SK-N-SH (cell line): ENCODE measurements at regions not wholly inside any gene's neighbourhood (a gene's known extent, or its start where the extent isn't known, plus 50 kb on each side); places are given as distances from the start of the nearest gene placed in this dataset.

Source experiments
- CTCF ChIA-PET: fragments of 300-600, 350-600 bp; formaldehyde crosslinking; extraction: SDS; loops from one replicate; lab custom pipeline; 2021; lab: Yijun Ruan, JAX
- POLR2A ChIA-PET: fragments of 350-600 bp; sonication (Branson Sonifier 250); formaldehyde crosslinking; extraction: SDS; loops from one replicate; lab custom pipeline; 2020; ENCODE audit warnings: antibody characterized with exemption, inconsistent platforms; lab: Yijun Ruan, JAX
- DNase-seq: peaks from one replicate; pipeline ENCODE4 v3.0.0; 2012
- H2AFZ ChIP-seq: fragments of 200-600 bp; sonication (generic); 2 replicates; pipeline ENCODE4 v1.8.1; 2016; ENCODE audit warnings: antibody characterized with exemption, mild to moderate bottlenecking, low read depth
- H3F3A ChIP-seq: fragments of 200-600 bp; sonication (generic); replicated peaks from 2 replicates; pipeline ENCODE3; 2016; ENCODE audit warnings: antibody characterized with exemption, mild to moderate bottlenecking; ENCODE audit not compliant: insufficient read depth
- H3K27ac ChIP-seq, 2 experiments: fragments of 200-500 bp in 1 of 2; fragments of 200-600 bp in 1 of 2; sonication (Bioruptor generic) in 1 of 2; sonication (generic), shearing (Covaris generic) in 1 of 2; 2 replicates each; pipeline versions ENCODE4 v1.5.1 to v1.6.1; 2014 to 2016; ENCODE audit warnings: low read depth in 2 of 2, inconsistent platforms in 1 of 2, low read length in 1 of 2, mild to moderate bottlenecking in 1 of 2, mixed read lengths in 1 of 2
- H3K27me3 ChIP-seq: fragments of 200-600 bp; sonication (generic), shearing (Covaris generic); 2 replicates; pipeline ENCODE4 v1.6.1; 2016; ENCODE audit warnings: mixed run types; ENCODE audit not compliant: insufficient read depth
- H3K36me3 ChIP-seq, 2 experiments: fragments of 200-500 bp in 1 of 2; fragments of 200-600 bp in 1 of 2; sonication (Bioruptor generic) in 1 of 2; sonication (generic) in 1 of 2; replicated peaks in 1 of 2; 2 replicates each; pipeline versions ENCODE3 to v1.5.1; 2014 to 2016; ENCODE audit warnings: low read length in 1 of 2, mild to moderate bottlenecking in 1 of 2; ENCODE audit not compliant: insufficient read depth in 2 of 2, control insufficient read depth in 1 of 2
- H3K4me1 ChIP-seq, 2 experiments: fragments of 200-500 bp in 1 of 2; fragments of 200-600 bp in 1 of 2; sonication (Bioruptor generic) in 1 of 2; sonication (generic), shearing (Covaris generic) in 1 of 2; 2 replicates each; pipeline versions ENCODE4 v1.5.1 to v1.6.1; 2014 to 2016; ENCODE audit warnings: low read depth in 1 of 2, low read length in 1 of 2, mixed run types in 1 of 2; ENCODE audit not compliant: insufficient read depth in 2 of 2, control insufficient read depth in 1 of 2
- H3K4me2 ChIP-seq: fragments of 200-600 bp; sonication (generic), shearing (Covaris generic); 2 replicates; pipeline ENCODE4 v1.6.1; 2017; ENCODE audit warnings: mixed run types
- H3K4me3 ChIP-seq, 2 experiments: fragments of 200-500 bp in 1 of 2; fragments of 200-600 bp in 1 of 2; sonication (Bioruptor generic) in 1 of 2; sonication (generic), shearing (Covaris generic) in 1 of 2; 2 replicates each; pipeline versions ENCODE4 v1.5.1 to v1.8.1; 2014 to 2016; ENCODE audit warnings: low read depth in 2 of 2, inconsistent platforms in 1 of 2, low read length in 1 of 2, mild to moderate bottlenecking in 1 of 2, mixed read lengths in 1 of 2, moderate library complexity in 1 of 2
- H3K79me2 ChIP-seq: fragments of 200-600 bp; sonication (generic); 2 replicates; pipeline ENCODE4 v1.8.1; 2017; ENCODE audit warnings: mild to moderate bottlenecking; ENCODE audit not compliant: insufficient read depth
- H3K9ac ChIP-seq: fragments of 200-600 bp; sonication (generic); 2 replicates; pipeline ENCODE4 v1.6.1; 2017; ENCODE audit warnings: mixed run types
- H3K9me2 ChIP-seq: fragments of 200-600 bp; sonication (generic); 2 replicates; pipeline ENCODE4 v1.6.1; 2017; ENCODE audit warnings: mixed run types
- H3K9me3 ChIP-seq: fragments of 200-600 bp; sonication (generic); 2 replicates; pipeline ENCODE4 v1.6.1; 2017; ENCODE audit warnings: mixed run types, mild to moderate bottlenecking, moderate library complexity
- H4K20me1 ChIP-seq: fragments of 200-600 bp; sonication (generic); 2 replicates; pipeline ENCODE4 v1.6.1; 2017; ENCODE audit warnings: mild to moderate bottlenecking, mixed run types; ENCODE audit not compliant: insufficient read depth
- CHD2 ChIP-seq: fragments of 150-350 bp; IDR thresholded peaks from 2 replicates; pipeline ENCODE4 v1.6.1; 2018; ENCODE audit warnings: low read length; ENCODE audit not compliant: partially characterized antibody
- EP300 ChIP-seq, 2 experiments: IDR thresholded peaks; 2 replicates each; pipeline versions ENCODE4 v1.4.0 to v1.6.1; 2012; ENCODE audit warnings: borderline replicate concordance in 1 of 2, low read depth in 1 of 2, low read length in 1 of 2
- FOSL2 ChIP-seq: IDR thresholded peaks from 2 replicates; pipeline ENCODE4 v1.4.0; 2012; ENCODE audit warnings: low read depth, mild to moderate bottlenecking, moderate library complexity, borderline replicate concordance
- FOXM1 ChIP-seq: IDR thresholded peaks from 2 replicates; pipeline ENCODE4 v1.4.0; 2012; ENCODE audit warnings: low read depth, mild to moderate bottlenecking
- JUND ChIP-seq: IDR thresholded peaks from 2 replicates; pipeline ENCODE4 v1.4.0; 2012
- MEF2A ChIP-seq: IDR thresholded peaks from 2 replicates; pipeline ENCODE4 v1.4.0; 2012; ENCODE audit warnings: low read depth, borderline replicate concordance
- MXI1 ChIP-seq: IDR thresholded peaks from 2 replicates; pipeline ENCODE4 v1.6.1; 2012; ENCODE audit warnings: mild to moderate bottlenecking, low read depth, low read length, improper control_type of control experiment
- NFIC ChIP-seq: IDR thresholded peaks from 2 replicates; pipeline ENCODE4 v1.4.0; 2012; ENCODE audit warnings: borderline replicate concordance
- NRF1 ChIP-seq: IDR thresholded peaks from 2 replicates; pipeline ENCODE4 v1.6.1; 2012; ENCODE audit warnings: low read depth, mild to moderate bottlenecking, low read length
- POLR2AphosphoS5 ChIP-seq: IDR thresholded peaks from 2 replicates; pipeline ENCODE4 v1.6.1; 2012; ENCODE audit warnings: low read depth, low read length
- RAD21 ChIP-seq: IDR thresholded peaks from 2 replicates; pipeline ENCODE4 v1.6.1; 2012; ENCODE audit warnings: mild to moderate bottlenecking, low read length
- RFX5 ChIP-seq: IDR thresholded peaks from 2 replicates; pipeline ENCODE4 v1.6.1; 2012; ENCODE audit warnings: mild to moderate bottlenecking, improper control_type of control experiment, low read length
- SIN3A ChIP-seq: IDR thresholded peaks from 2 replicates; pipeline ENCODE4 v1.6.1; 2012; ENCODE audit warnings: low read depth, mild to moderate bottlenecking, low read length, moderate library complexity, borderline replicate concordance
- TCF12 ChIP-seq: IDR thresholded peaks from 2 replicates; pipeline ENCODE4 v1.4.0; 2012
- WGBS: methylation state at CpG from one replicate; pipeline ENCODE4 v1.1.6; 2017; ENCODE audit warnings: low lambda C conversion rate; 5-methylcytosine and 5-hydroxymethylcytosine counted together
- TF ChIP-seq, protein P1 (sequence below): IDR thresholded peaks from 2 replicates; pipeline ENCODE4 v1.4.0; 2012; ENCODE audit warnings: low read depth
- TF ChIP-seq, protein P2 (sequence below): IDR thresholded peaks from 2 replicates; pipeline ENCODE4; 2012
- TF ChIP-seq, protein P3 (sequence below): IDR thresholded peaks from 2 replicates; pipeline ENCODE4 v1.4.0; 2012; ENCODE audit warnings: low read depth, borderline replicate concordance

DNA sequence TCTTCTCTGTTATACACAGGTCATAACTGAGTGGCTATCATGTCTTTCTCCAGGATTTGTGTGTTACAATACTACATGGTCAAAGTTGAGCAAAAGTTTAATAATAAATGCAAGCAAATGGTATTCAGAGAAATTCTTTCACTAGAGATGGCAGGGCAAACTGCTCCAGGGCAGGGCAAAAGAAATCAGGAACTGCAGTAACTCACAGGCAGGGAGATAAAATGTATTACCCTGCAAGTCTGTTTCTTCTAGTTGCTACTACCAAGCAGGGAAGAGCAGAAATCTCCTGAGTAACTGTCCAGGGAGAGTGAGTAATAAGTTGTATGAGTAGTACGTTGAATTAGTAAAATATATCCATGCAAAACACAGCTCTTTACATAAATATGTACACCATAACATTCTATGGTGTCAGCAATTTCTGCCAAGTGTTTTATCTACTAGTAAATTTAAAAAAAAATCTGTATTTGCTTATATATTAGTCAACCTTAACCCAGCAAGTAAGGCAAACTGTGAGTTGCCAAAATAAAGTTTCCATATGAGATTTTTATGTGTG, 404.1 kb downstream of the ZEB2 start:
- WGBS, result 40% methylated on average over 1 of the region's 1 CpG
- H3K27ac ChIP-seq, result no peak overlapping the region

DNA sequence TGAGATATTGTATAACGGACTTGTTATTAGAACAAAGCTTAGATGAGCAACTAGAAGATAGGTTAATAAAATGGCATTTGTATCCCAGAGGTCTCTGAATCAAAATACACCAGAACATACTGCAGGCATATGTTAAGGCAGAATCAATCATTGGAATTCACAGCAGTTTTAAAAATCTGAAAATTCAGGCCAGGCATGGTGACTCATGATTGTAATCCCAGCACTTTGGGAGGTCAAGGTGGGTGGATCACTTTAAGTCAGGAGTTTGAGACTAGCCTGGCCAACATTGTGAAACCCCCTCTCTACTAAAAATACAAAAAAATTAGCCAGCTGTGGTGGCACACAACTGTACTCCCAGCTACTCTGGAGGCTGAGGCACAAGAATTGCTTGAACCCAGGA, 405.2 kb downstream of the ZEB2 start:
- Histone ChIP-seq H3K4me1 (peaks cover 6 to 10% of the 10 kb centered on the region in 2 experiments; a peak in 3 of 4 replicates), H3K9me3 (no peaks in the 10 kb centered on the region), H3F3A (peaks cover 24% of the 10 kb centered on the region), H3K4me2 (no peak overlapping the region), H3K9ac (no peak overlapping the region), H3K79me2 (no peaks in the 10 kb centered on the region), H3K27me3 (no peaks in the 10 kb centered on the region), H3K4me3 (no peak overlapping the region), H3K9me2 (no peaks in the 10 kb centered on the region), H3K27ac (peak overlapping the region in 1 of 2 experiments; percentile 47; a peak in 1 of 4 replicates), H4K20me1 (no peaks in the 10 kb centered on the region), H2AFZ (no peak overlapping the region), H3K36me3 (no peaks in the 10 kb centered on the region)
- ChIA-PET POLR2A (no interaction called here), CTCF (no interaction called here)
- TF ChIP-seq, protein P1, sequence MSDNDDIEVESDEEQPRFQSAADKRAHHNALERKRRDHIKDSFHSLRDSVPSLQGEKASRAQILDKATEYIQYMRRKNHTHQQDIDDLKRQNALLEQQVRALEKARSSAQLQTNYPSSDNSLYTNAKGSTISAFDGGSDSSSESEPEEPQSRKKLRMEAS, result no peak
- TF ChIP-seq TCF12 (peak; percentile 41), RFX5 (no peak), RAD21 (no peak), MXI1 (no peak)
- TF ChIP-seq, protein P2, sequence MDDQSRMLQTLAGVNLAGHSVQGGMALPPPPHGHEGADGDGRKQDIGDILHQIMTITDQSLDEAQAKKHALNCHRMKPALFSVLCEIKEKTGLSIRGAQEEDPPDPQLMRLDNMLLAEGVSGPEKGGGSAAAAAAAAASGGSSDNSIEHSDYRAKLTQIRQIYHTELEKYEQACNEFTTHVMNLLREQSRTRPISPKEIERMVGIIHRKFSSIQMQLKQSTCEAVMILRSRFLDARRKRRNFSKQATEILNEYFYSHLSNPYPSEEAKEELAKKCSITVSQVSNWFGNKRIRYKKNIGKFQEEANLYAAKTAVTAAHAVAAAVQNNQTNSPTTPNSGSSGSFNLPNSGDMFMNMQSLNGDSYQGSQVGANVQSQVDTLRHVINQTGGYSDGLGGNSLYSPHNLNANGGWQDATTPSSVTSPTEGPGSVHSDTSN, result no peak
- 90% methylated on average over 1 of the region's 1 CpG for WGBS
- DNase-seq, result no peak

More for the DNA sequence above, 404.1 kb downstream of the ZEB2 start:
- Histone ChIP-seq H3K9ac (no peak overlapping the region), H2AFZ (no peak overlapping the region), H3K4me1 (peaks cover 6 to 8% of the 10 kb centered on the region in 2 experiments; a peak in 3 of 4 replicates), H3K4me3 (no peak overlapping the region), H3F3A (peaks cover 20% of the 10 kb centered on the region), H3K79me2 (no peaks in the 10 kb centered on the region), H3K9me2 (no peaks in the 10 kb centered on the region), H3K9me3 (no peaks in the 10 kb centered on the region), H3K27me3 (no peaks in the 10 kb centered on the region), H3K4me2 (no peak overlapping the region), H4K20me1 (no peaks in the 10 kb centered on the region), H3K36me3 (no peaks in the 10 kb centered on the region)
- no peak for DNase-seq
- ChIA-PET POLR2A (no interaction called here), CTCF (no interaction called here)
- peak; percentile 16; the same call in 1 of the 2 replicates for TF ChIP-seq FOSL2
- TF ChIP-seq FOXM1, result no peak

DNA sequence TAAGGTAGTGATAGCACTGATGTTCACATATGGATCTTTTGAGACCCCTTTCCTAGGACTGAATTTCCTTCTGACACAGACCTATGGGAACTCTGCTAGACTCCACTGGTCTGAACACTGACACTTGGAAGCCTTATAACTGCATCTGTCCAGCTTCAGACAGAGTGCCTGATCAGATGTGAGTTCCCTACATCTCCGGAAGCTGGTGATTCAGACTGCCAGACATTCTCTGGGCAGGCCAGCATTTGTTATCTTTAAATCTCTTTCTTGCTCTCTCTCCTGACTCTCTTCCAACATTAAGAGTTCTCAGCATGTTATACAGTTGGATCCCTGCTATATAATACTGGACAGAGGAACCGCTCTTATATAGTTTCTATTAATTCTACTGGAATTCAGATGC, 408.5 kb downstream of the ZEB2 start:
- WGBS, result 18% methylated on average over 2 of the region's 2 CpGs
- DNase-seq, result no peak
- Histone ChIP-seq H3K27ac (peak overlapping the region; percentile 82 to 90), H3K36me3 (no peaks in the 10 kb centered on the region), H3K4me1 (peaks cover 6 to 10% of the 10 kb centered on the region in 2 experiments; a peak in 3 of 4 replicates), H3K9ac (peak overlapping the region; percentile 24; the same call in 1 of the 2 replicates), H4K20me1 (no peaks in the 10 kb centered on the region), H3K79me2 (no peaks in the 10 kb centered on the region), H3K9me3 (no peaks in the 10 kb centered on the region), H3K27me3 (no peaks in the 10 kb centered on the region), H3K9me2 (no peaks in the 10 kb centered on the region), H3K4me2 (peak overlapping the region; percentile 30; the same call in 1 of the 2 replicates), H2AFZ (no peak overlapping the region), H3K4me3 (no peak overlapping the region), H3F3A (peaks cover 24% of the 10 kb centered on the region)
- ChIA-PET CTCF (interaction anchor here (1.1 to 1.2 kb wide), 2 partner anchors 9 to 14 kb away, joined by 4 read pairs; no protein-coding TSS in a partner anchor), POLR2A (no interaction called here)
- TF ChIP-seq JUND (peak; percentile 97), POLR2AphosphoS5 (peak; percentile 85), RAD21 (0 out of 2 replicates have a peak, but pooled peaks have one; percentile 9), NFIC (peak; percentile 96), MXI1 (no peak), SIN3A (peak; percentile 67; the same call in 1 of the 2 replicates), MEF2A (peak; percentile 62; the same call in 1 of the 2 replicates), EP300 (IDR thresholded peaks at IDR 0.05; ENCODE audit: borderline replicate concordance in 1 of 2, low read depth in 1 of 2, low read length in 1 of 2) (peak; percentile 69 to 95), CHD2 (no peak), NRF1 (no peak)
- TF ChIP-seq, protein P3, sequence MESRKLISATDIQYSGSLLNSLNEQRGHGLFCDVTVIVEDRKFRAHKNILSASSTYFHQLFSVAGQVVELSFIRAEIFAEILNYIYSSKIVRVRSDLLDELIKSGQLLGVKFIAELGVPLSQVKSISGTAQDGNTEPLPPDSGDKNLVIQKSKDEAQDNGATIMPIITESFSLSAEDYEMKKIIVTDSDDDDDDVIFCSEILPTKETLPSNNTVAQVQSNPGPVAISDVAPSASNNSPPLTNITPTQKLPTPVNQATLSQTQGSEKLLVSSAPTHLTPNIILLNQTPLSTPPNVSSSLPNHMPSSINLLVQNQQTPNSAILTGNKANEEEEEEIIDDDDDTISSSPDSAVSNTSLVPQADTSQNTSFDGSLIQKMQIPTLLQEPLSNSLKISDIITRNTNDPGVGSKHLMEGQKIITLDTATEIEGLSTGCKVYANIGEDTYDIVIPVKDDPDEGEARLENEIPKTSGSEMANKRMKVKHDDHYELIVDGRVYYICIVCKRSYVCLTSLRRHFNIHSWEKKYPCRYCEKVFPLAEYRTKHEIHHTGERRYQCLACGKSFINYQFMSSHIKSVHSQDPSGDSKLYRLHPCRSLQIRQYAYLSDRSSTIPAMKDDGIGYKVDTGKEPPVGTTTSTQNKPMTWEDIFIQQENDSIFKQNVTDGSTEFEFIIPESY, result peak; percentile 35; the same call in 1 of the 2 replicates
